SJSA1 (cell line): ENCODE measurements at regions not wholly inside any gene's neighbourhood (a gene's known extent, or its start where the extent isn't known, plus 50 kb on each side); places are given as distances from the start of the nearest gene placed in this dataset.

Experiments
- DNase-seq, 2 experiments: peaks; one replicate each; pipeline ENCODE4 v3.0.0-alpha.2; 2015 to 2020; ENCODE audit warnings: low spot score in 2 of 2, low read depth in 1 of 2
- H3K27ac ChIP-seq: fragments of 250-450 bp; sonication (Bioruptor Pico); 2 replicates; pipeline ENCODE4 v1.5.1; 2020; ENCODE audit warnings: mild to moderate bottlenecking, moderate library complexity
- H3K27me3 ChIP-seq: fragments of 250-450 bp; sonication (Bioruptor Pico); replicated peaks from 2 replicates; pipeline ENCODE4 v1.5.1; 2020; ENCODE audit warnings: mild to moderate bottlenecking, moderate library complexity
- H3K36me3 ChIP-seq: fragments of 250-450 bp; sonication (Bioruptor Pico); 2 replicates; pipeline ENCODE4 v1.5.1; 2020; ENCODE audit warnings: mild to moderate bottlenecking
- H3K4me1 ChIP-seq: fragments of 250-450 bp; sonication (Bioruptor Pico); replicated peaks from 2 replicates; pipeline ENCODE4 v1.6.1; 2021; ENCODE audit warnings: mild to moderate bottlenecking
- H3K4me3 ChIP-seq: fragments of 250-450 bp; sonication (Bioruptor Pico); 2 replicates; pipeline ENCODE4 v1.5.1; 2020; ENCODE audit warnings: mild to moderate bottlenecking
- H3K9me3 ChIP-seq: fragments of 250-450 bp; sonication (Bioruptor Pico); replicated peaks from 2 replicates; pipeline ENCODE4 v1.5.1; 2020; ENCODE audit warnings: mild to moderate bottlenecking

GRCh38 chr14:27114180-27114579, 516.3 kb upstream of the NOVA1 start:
- H3K27me3 ChIP-seq = no peaks in the 10 kb centered on the region
- H3K4me1 ChIP-seq = no peaks in the 10 kb centered on the region
- H3K4me3 ChIP-seq = no peak overlapping the region
- no peak for DNase-seq
- no peak overlapping the region for H3K27ac ChIP-seq
- no peaks in the 10 kb centered on the region for H3K9me3 ChIP-seq
- H3K36me3 ChIP-seq = no peaks in the 10 kb centered on the region

- H3K4me3 ChIP-seq = no peak overlapping the region
- H3K9me3 ChIP-seq = no peaks in the 10 kb centered on the region
- H3K4me1 ChIP-seq = no peaks in the 10 kb centered on the region
- no peak overlapping the region for H3K27ac ChIP-seq
- DNase-seq = no peak
- no peaks in the 10 kb centered on the region for H3K27me3 ChIP-seq
- no peaks in the 10 kb centered on the region for H3K36me3 ChIP-seq
These were observed 525.3 kb upstream of the NOVA1 start for GRCh38 chr14:27123162-27123561.

- no peak overlapping the region for H3K27ac ChIP-seq
- H3K4me3 ChIP-seq = no peak overlapping the region
- no peak for DNase-seq
- H3K4me1 ChIP-seq = no peaks in the 10 kb centered on the region
- no peaks in the 10 kb centered on the region for H3K9me3 ChIP-seq
- no peaks in the 10 kb centered on the region for H3K27me3 ChIP-seq
- no peaks in the 10 kb centered on the region for H3K36me3 ChIP-seq
These were observed 530.0 kb upstream of the NOVA1 start for GRCh38 chr14:27127838-27128237.

GRCh38 chr14:27134200-27134599, 536.4 kb upstream of the NOVA1 start:
- Histone ChIP-seq H3K4me3 (no peak overlapping the region), H3K27ac (no peak overlapping the region), H3K36me3 (no peaks in the 10 kb centered on the region), H3K9me3 (no peaks in the 10 kb centered on the region), H3K4me1 (no peaks in the 10 kb centered on the region), H3K27me3 (no peaks in the 10 kb centered on the region)
- DNase-seq = no peak

DNA sequence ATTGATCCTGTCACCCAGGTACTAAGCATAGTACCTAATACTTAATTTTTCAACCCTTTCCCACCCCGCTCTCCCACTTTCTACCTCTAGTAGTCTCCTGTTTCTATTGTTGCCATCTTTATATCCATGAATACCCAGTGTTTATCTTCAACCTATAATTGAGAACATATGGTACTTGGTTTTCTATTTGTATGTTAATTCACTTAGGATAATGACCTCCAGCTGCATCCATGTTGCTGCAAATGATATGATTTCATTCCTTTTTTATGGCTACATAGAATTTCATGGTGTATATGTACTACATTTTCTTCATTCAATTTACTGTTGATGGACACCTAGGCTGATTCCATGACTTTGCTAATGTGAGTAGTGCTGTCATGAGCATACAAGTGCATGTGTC, 547.3 kb upstream of the NOVA1 start:
- no peaks in the 10 kb centered on the region for H3K4me1 ChIP-seq
- no peaks in the 10 kb centered on the region for H3K27me3 ChIP-seq
- no peak overlapping the region for H3K27ac ChIP-seq
- H3K9me3 ChIP-seq = no peaks in the 10 kb centered on the region
- no peaks in the 10 kb centered on the region for H3K36me3 ChIP-seq
- H3K4me3 ChIP-seq = no peak overlapping the region
- DNase-seq = no peak

DNA sequence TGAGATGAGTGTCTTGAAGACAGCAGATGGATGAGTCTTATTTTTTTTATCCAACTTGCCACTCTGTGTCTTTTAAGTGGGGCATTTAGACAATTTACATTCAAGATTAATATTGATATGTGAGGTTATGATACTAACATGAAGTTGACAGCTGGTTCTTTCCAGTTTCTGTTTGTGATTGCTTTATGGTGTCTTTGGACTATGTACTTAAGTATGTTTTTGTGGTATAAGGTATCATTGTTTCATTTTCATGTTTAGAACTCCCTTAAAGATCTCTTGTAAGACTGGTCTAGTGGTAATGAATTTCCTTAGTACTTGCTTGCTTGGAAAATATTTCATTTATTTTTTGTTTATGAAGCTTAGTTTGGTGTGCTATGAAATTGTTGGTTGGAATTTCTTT, 550.3 kb upstream of the NOVA1 start:
- no peaks in the 10 kb centered on the region for H3K36me3 ChIP-seq
- H3K4me1 ChIP-seq = no peaks in the 10 kb centered on the region
- H3K27me3 ChIP-seq = no peaks in the 10 kb centered on the region
- H3K27ac ChIP-seq = no peak overlapping the region
- H3K9me3 ChIP-seq = no peaks in the 10 kb centered on the region
- no peak for DNase-seq
- no peak overlapping the region for H3K4me3 ChIP-seq

GRCh38 chr14:27164139-27164538, 566.3 kb upstream of the NOVA1 start:
- H3K36me3 ChIP-seq = no peaks in the 10 kb centered on the region
- DNase-seq = no peak
- no peaks in the 10 kb centered on the region for H3K9me3 ChIP-seq
- no peaks in the 10 kb centered on the region for H3K27me3 ChIP-seq
- H3K4me1 ChIP-seq = no peaks in the 10 kb centered on the region
- no peak overlapping the region for H3K27ac ChIP-seq
- no peak overlapping the region for H3K4me3 ChIP-seq

DNA sequence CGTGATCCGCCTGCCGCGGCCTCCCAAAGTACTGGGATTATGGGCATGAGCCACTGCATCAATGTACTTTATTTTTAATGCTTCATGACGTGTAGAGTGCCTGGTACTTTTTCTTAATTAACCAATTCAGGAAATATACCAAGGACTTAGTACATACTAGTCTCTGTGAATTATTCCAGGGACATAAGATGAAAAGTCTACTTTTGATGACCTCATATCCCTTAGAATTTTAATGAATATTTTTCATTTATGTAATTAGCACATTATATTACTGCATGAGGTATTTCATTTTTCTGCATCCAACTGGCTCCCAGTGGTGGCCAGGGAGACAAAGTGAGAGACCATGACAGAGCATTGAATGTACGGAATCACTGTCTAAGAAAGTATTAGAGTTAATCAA, 577.7 kb upstream of the NOVA1 start:
- H3K36me3 ChIP-seq = no peaks in the 10 kb centered on the region
- no peaks in the 10 kb centered on the region for H3K9me3 ChIP-seq
- no peaks in the 10 kb centered on the region for H3K27me3 ChIP-seq
- no peak overlapping the region for H3K27ac ChIP-seq
- no peak for DNase-seq
- no peak overlapping the region for H3K4me3 ChIP-seq
- no peaks in the 10 kb centered on the region for H3K4me1 ChIP-seq

GRCh38 chr14:27181333-27181732, 583.5 kb upstream of the NOVA1 start:
- H3K4me1 ChIP-seq = no peaks in the 10 kb centered on the region
- H3K4me3 ChIP-seq = no peak overlapping the region
- no peaks in the 10 kb centered on the region for H3K27me3 ChIP-seq
- DNase-seq = no peak
- H3K36me3 ChIP-seq = no peaks in the 10 kb centered on the region
- no peaks in the 10 kb centered on the region for H3K9me3 ChIP-seq
- no peak overlapping the region for H3K27ac ChIP-seq

DNA sequence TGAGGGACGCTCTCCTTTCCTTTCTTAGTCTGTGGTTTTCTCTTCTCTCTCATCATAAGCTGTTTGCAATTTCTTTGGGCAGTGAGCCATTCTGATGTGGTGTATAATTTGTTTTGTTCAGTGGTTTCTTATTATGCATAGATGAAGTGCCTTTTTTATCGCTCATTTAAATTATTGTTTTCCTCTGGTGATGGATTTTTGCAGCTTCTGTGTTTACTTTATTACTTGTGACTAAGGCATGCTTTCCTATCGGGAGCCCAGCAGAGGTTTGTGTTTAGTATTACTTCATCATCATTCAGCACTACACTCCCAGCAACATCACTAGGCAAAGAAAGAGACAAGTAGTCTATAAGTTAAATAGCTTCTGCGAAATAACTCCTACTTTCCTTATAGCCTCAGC, 586.6 kb upstream of the NOVA1 start:
- no peak overlapping the region for H3K27ac ChIP-seq
- H3K4me3 ChIP-seq = no peak overlapping the region
- H3K4me1 ChIP-seq = no peaks in the 10 kb centered on the region
- H3K9me3 ChIP-seq = no peaks in the 10 kb centered on the region
- no peaks in the 10 kb centered on the region for H3K36me3 ChIP-seq
- no peak for DNase-seq
- H3K27me3 ChIP-seq = no peaks in the 10 kb centered on the region

DNA sequence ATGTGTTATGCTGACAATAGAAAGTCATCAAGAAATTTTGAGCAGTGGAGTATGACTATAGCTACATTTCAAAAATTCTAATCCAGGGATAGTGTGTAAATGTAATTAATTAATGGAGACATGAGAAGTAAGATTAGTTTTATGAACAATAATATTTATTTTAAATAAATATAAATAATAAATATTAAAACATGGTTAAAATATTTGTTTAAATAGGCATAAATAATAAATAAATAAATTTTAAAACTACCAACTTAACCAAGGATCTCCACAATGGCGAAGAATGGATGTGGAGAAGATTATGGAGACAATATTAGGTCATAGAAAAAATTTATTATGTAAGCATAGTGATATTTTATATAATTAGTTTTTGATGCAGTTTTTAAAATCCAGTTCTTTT, 588.2 kb upstream of the NOVA1 start:
- Histone ChIP-seq H3K36me3 (no peaks in the 10 kb centered on the region), H3K4me1 (no peaks in the 10 kb centered on the region), H3K27ac (no peak overlapping the region), H3K27me3 (no peaks in the 10 kb centered on the region), H3K9me3 (no peaks in the 10 kb centered on the region), H3K4me3 (no peak overlapping the region)
- DNase-seq = no peak

DNA sequence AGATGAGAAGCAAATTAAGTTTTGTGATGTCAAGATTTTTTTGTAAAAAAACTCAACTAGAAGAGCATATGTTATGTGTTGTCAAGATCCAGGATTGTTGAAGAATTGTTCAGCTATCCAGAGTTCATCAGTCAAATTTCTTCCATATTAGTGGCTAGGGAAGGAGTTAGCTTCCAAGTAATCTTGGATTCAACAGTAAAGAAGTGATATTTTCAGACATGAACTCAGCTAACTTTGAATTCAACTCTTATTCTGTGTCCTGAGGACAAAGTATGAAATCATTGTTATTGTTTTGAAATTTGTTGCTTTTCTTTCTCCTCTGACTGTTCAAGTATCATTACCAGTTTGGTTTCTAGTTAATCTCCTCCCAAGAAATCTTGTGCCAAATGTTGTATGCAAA, 589.3 kb upstream of the NOVA1 start:
- H3K4me3 ChIP-seq = no peak overlapping the region

DNA sequence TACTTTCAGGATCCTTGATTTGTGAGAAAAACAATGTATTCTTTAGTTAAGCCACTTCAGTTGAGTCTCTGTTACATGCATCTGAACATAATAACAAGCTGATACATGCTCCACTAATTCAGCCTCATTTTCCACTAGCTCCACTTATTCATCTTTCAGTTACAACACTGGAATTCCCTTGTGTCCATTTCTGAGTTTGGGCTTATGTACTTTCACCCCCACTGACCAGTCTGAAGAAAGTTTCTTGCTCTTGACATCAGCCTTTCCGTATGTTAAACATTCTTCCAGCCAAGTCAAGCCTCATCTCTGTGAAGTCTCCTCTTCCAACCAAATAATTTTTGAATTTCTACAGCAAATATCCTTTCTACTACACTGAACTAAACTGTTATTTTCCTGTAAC, 592.5 kb upstream of the NOVA1 start:
- H3K9me3 ChIP-seq = no peaks in the 10 kb centered on the region
- H3K4me1 ChIP-seq = no peaks in the 10 kb centered on the region
- no peak for DNase-seq
- no peak overlapping the region for H3K4me3 ChIP-seq
- H3K36me3 ChIP-seq = no peaks in the 10 kb centered on the region
- H3K27ac ChIP-seq = no peak overlapping the region
- H3K27me3 ChIP-seq = no peaks in the 10 kb centered on the region

More for the DNA sequence above, 589.3 kb upstream of the NOVA1 start:
- DNase-seq = no peak
- H3K36me3 ChIP-seq = no peaks in the 10 kb centered on the region
- H3K4me1 ChIP-seq = no peaks in the 10 kb centered on the region
- H3K27me3 ChIP-seq = no peaks in the 10 kb centered on the region
- no peaks in the 10 kb centered on the region for H3K9me3 ChIP-seq
- H3K27ac ChIP-seq = no peak overlapping the region

GRCh38 chr14:27199272-27199671, 601.4 kb upstream of the NOVA1 start:
- no peaks in the 10 kb centered on the region for H3K9me3 ChIP-seq
- H3K27ac ChIP-seq = no peak overlapping the region
- H3K36me3 ChIP-seq = no peaks in the 10 kb centered on the region

DNA sequence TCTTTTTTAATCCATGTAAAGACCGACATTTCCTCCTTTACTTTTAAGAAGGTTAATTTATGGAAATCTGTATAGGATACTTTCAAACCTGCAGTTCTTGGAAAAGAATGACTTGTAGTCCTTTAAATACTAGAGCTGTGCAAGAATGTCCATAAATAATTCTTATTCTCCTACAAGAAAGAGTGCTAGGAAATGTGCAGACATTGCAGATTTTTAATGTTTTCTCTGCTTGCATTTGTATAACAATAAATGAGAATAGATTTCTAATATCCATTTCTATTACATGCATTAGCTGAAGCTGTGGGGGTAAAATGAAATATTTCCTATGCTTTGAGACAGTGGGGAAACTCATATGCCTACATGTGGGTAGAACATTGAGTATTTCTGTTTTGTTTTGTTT, 607.2 kb upstream of the NOVA1 start:
- no peaks in the 10 kb centered on the region for H3K9me3 ChIP-seq
- H3K36me3 ChIP-seq = no peaks in the 10 kb centered on the region
- H3K4me1 ChIP-seq = no peaks in the 10 kb centered on the region
- DNase-seq = no peak
- no peaks in the 10 kb centered on the region for H3K27me3 ChIP-seq
- H3K27ac ChIP-seq = no peak overlapping the region
- H3K4me3 ChIP-seq = no peak overlapping the region

More at GRCh38 chr14:27199272-27199671, 601.4 kb upstream of the NOVA1 start:
- DNase-seq = no peak
- H3K4me1 ChIP-seq = no peaks in the 10 kb centered on the region
- H3K27me3 ChIP-seq = no peaks in the 10 kb centered on the region
- H3K4me3 ChIP-seq = no peak overlapping the region
